WI38 (cell line): ENCODE measurements at regions not wholly inside any gene's neighbourhood (a gene's known extent, or its start where the extent isn't known, plus 50 kb on each side); places are given as distances from the start of the nearest gene placed in this dataset.

Experiments
- H3K4me3 ChIP-seq: 2 replicates; pipeline ENCODE4 v1.5.1; 2011; ENCODE audit warnings: low read depth, mild to moderate bottlenecking, control low read depth, low read length
- CTCF ChIP-seq: IDR thresholded peaks from 2 replicates; pipeline ENCODE4 v1.5.1; 2012; ENCODE audit warnings: low read depth, mild to moderate bottlenecking, control low read depth, low read length

- no peak overlapping the region for H3K4me3 ChIP-seq
- TF ChIP-seq CTCF, result no peak
These were observed 77.0 kb upstream of the TNRC6C start for GRCh38 chr17:77881545-77881944.

GRCh38 chr17:77882040-77882439, 76.5 kb upstream of the TNRC6C start:
- H3K4me3 ChIP-seq, result no peak overlapping the region
- TF ChIP-seq CTCF, result no peak

- H3K4me3 ChIP-seq, result no peak overlapping the region
- no peak for TF ChIP-seq CTCF
These were observed 75.9 kb upstream of the TNRC6C start for GRCh38 chr17:77882481-77883212.

- no peak overlapping the region for H3K4me3 ChIP-seq
- TF ChIP-seq CTCF, result no peak
These were observed 75.3 kb upstream of the TNRC6C start for GRCh38 chr17:77883213-77883650.

GRCh38 chr17:77884019-77884418, 74.5 kb upstream of the TNRC6C start:
- H3K4me3 ChIP-seq, result no peak overlapping the region
- TF ChIP-seq CTCF, result no peak

- H3K4me3 ChIP-seq, result no peak overlapping the region
- no peak for TF ChIP-seq CTCF
These were observed 73.4 kb upstream of the TNRC6C start for GRCh38 chr17:77884967-77885641.

GRCh38 chr17:77885678-77886386, 72.7 kb upstream of the TNRC6C start:
- TF ChIP-seq CTCF, result no peak
- H3K4me3 ChIP-seq, result no peak overlapping the region
